ENCODE measurements at regions not wholly inside any gene's neighbourhood (a gene's known extent, or its start where the extent isn't known, plus 50 kb on each side); places are given as distances from the start of the nearest gene placed in this dataset.

DNA sequence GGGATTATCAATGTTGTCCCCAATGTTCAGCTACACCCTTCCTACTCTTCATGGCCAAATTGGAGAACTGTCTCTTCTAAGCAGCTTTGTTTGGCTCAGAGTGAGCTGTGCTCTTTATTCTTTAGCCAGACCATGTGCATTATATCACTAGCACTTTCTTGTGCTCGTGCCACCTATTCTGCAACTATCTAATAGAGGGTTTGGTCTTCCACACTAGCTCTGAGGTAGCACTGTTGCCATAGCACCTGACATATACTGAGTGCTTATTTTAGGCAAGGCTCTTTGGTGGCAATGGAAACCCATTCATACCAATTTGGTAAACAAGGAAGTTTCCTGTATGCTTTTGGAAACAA is 394.3 kb upstream of the C2CD4B start:
- TF ChIP-seq POLR2A (IDR thresholded peaks at IDR 0.05) (no peak), POLR2AphosphoS5 (IDR thresholded peaks at IDR 0.05; ENCODE audit: insufficient read depth in 1 of 2, low read depth in 1 of 2) (no peak)
- TF ChIP-seq, protein P1, sequence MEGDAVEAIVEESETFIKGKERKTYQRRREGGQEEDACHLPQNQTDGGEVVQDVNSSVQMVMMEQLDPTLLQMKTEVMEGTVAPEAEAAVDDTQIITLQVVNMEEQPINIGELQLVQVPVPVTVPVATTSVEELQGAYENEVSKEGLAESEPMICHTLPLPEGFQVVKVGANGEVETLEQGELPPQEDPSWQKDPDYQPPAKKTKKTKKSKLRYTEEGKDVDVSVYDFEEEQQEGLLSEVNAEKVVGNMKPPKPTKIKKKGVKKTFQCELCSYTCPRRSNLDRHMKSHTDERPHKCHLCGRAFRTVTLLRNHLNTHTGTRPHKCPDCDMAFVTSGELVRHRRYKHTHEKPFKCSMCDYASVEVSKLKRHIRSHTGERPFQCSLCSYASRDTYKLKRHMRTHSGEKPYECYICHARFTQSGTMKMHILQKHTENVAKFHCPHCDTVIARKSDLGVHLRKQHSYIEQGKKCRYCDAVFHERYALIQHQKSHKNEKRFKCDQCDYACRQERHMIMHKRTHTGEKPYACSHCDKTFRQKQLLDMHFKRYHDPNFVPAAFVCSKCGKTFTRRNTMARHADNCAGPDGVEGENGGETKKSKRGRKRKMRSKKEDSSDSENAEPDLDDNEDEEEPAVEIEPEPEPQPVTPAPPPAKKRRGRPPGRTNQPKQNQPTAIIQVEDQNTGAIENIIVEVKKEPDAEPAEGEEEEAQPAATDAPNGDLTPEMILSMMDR (IDR thresholded peaks at IDR 0.05) = no peak
